Ishikawa (cell line): ENCODE measurements at regions not wholly inside any gene's neighbourhood (a gene's known extent, or its start where the extent isn't known, plus 50 kb on each side); places are given as distances from the start of the nearest gene placed in this dataset.

Experiments used
- CEBPB ChIP-seq: IDR thresholded peaks from 2 replicates; pipeline ENCODE4 v1.6.1; 2012
- CREB1 ChIP-seq: IDR thresholded peaks from 2 replicates; pipeline ENCODE4 v1.6.1; 2012; ENCODE audit warnings: low read depth
- EGR1 ChIP-seq: IDR thresholded peaks from 2 replicates; pipeline ENCODE4 v1.6.1; 2012
- EP300 ChIP-seq: IDR thresholded peaks from 2 replicates; pipeline ENCODE4 v1.6.1; 2012; ENCODE audit warnings: borderline replicate concordance
- FOXM1 ChIP-seq: IDR thresholded peaks from 2 replicates; pipeline ENCODE4 v1.6.1; 2012; ENCODE audit warnings: low read depth, borderline replicate concordance
- MAX ChIP-seq: IDR thresholded peaks from 2 replicates; pipeline ENCODE4 v1.6.1; 2012
- NFIC ChIP-seq: IDR thresholded peaks from 2 replicates; pipeline ENCODE4 v1.6.1; 2012
- RAD21 ChIP-seq: IDR thresholded peaks from 2 replicates; pipeline ENCODE4 v1.6.1; 2012; ENCODE audit warnings: low read depth
- REST ChIP-seq: IDR thresholded peaks from 2 replicates; pipeline ENCODE4 v1.6.1; 2012; ENCODE audit warnings: low read depth, mild to moderate bottlenecking
- TAF1 ChIP-seq: IDR thresholded peaks from 2 replicates; pipeline ENCODE4 v1.6.1; 2012; ENCODE audit warnings: low read depth, mild to moderate bottlenecking
- TCF12 ChIP-seq: IDR thresholded peaks from 2 replicates; pipeline ENCODE4 v1.6.1; 2012; ENCODE audit warnings: low read depth
- TEAD4 ChIP-seq: IDR thresholded peaks from 2 replicates; pipeline ENCODE4 v1.6.1; 2012
- USF1 ChIP-seq: IDR thresholded peaks from 2 replicates; pipeline ENCODE4 v1.6.1; 2012
- YY1 ChIP-seq: IDR thresholded peaks from 2 replicates; pipeline ENCODE4 v1.6.1; 2012; ENCODE audit warnings: low read depth
- ZBTB7A ChIP-seq: IDR thresholded peaks from 2 replicates; pipeline ENCODE4 v1.6.1; 2012; ENCODE audit warnings: low read depth

- TF ChIP-seq USF1 (no peak), TCF12 (no peak), EGR1 (no peak), TEAD4 (no peak), MAX (no peak), RAD21 (no peak), CREB1 (no peak)
Measured at GRCh38 chr2:200219309-200220113, 87.0 kb upstream of the SPATS2L start.

- no peak for TF ChIP-seq USF1
- no peak for TF ChIP-seq TAF1
- no peak for TF ChIP-seq YY1
- no peak for TF ChIP-seq RAD21
- no peak for TF ChIP-seq ZBTB7A
- no peak for TF ChIP-seq TCF12
- no peak for TF ChIP-seq MAX
- TF ChIP-seq REST: no peak
Measured at GRCh38 chr2:200220251-200220650, 86.2 kb upstream of the SPATS2L start.

GRCh38 chr2:200221055-200221955, 85.2 kb upstream of the SPATS2L start:
- TF ChIP-seq RAD21 (no peak), EGR1 (no peak), EP300 (no peak), FOXM1 (no peak), TCF12 (no peak), CEBPB (no peak), MAX (no peak), NFIC (no peak), ZBTB7A (no peak), YY1 (no peak), REST (no peak), TAF1 (no peak)

- TF ChIP-seq ZBTB7A: no peak
- TF ChIP-seq YY1: no peak
- no peak for TF ChIP-seq USF1
Measured at GRCh38 chr2:200222791-200223190, 83.7 kb upstream of the SPATS2L start.

GRCh38 chr2:200223205-200223784, 83.2 kb upstream of the SPATS2L start:
- TF ChIP-seq RAD21: no peak
